ENCODE measurements at regions not wholly inside any gene's neighbourhood (a gene's known extent, or its start where the extent isn't known, plus 50 kb on each side); places are given as distances from the start of the nearest gene placed in this dataset.
A peak's percentile ranks its signal among the peaks of the same experiment; 100 is the strongest.

DNA sequence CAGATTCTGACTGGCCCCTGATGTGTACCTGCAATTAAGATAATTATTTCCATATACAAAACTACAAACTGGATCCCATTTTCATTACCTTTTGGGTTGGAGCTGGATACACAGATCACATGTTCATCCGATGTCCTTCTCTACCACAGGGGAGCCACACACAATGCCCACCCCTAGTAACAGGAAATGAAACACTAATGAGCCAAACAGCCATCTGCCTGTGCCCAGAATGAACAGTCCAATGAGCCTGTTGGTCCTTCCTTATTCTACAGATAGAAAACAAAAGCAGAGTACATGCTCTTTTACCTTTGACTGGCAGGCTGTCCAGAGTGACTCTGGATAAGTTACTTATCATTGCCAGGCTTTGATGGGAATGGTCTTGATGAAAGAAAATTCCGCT lies 68.6 kb downstream of the SIPA1L2 start:
- Mint-ChIP-seq H3K4me1 (peaks cover 15 to 30% (median 20%) of the 10 kb centered on the region in 3 donors), H3K36me3 (no peaks in the 10 kb centered on the region), H3K27ac (no peak overlapping the region), H3K4me3 (no peak overlapping the region), H3K27me3 (peaks cover 0 to 3% of the 10 kb centered on the region in 2 donors), H3K9me3 (no peaks in the 10 kb centered on the region)
- Histone ChIP-seq H3K27ac (ENCODE audit: low read depth, low read length) (no peak overlapping the region), H3K4me1 (ENCODE audit: insufficient read depth, low read length) (no peaks in the 10 kb centered on the region), H3K9me3 (ENCODE audit: low read length) (no peaks in the 10 kb centered on the region), H3K36me3 (ENCODE audit: insufficient read depth, low read length) (no peaks in the 10 kb centered on the region), H3K4me3 (ENCODE audit: low read length) (no peak overlapping the region), H3K27me3 (ENCODE audit: insufficient read depth, low read length, poor library complexity, severe bottlenecking) (no peaks in the 10 kb centered on the region)
- no peak for DNase-seq
- ChIA-PET CTCF (no interaction called here), POLR2A (no interaction called here)

DNA sequence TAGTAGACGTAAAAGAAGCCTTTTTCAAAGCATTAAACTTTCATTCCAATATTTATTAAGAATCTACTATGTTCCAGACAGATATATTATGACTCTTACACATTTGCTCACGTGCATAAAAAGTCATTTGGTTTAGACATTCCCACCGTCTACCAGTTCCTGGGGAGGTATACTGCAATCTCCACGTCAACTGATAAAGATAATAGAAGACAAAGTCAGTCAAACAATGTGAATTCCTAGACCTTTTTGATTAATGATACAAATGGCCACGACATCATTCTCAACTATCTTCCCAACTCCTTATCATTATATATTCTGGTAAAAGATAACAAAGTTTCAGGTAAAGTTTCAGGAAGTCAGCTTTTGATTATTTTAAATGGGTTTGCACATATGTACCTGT lies 69.0 kb downstream of the SIPA1L2 start:
- H3K27ac ChIP-seq (ENCODE audit: low read depth, low read length): no peak overlapping the region
- ChIA-PET CTCF (no interaction called here), POLR2A (no interaction called here)
- peaks cover 0 to 3% of the 10 kb centered on the region in 2 donors for H3K27me3 Mint-ChIP-seq
- no peaks in the 10 kb centered on the region for H3K36me3 ChIP-seq (ENCODE audit: insufficient read depth, low read length)
- no peaks in the 10 kb centered on the region for H3K27me3 ChIP-seq (ENCODE audit: insufficient read depth, low read length, poor library complexity, severe bottlenecking)
- no peak overlapping the region for H3K4me3 Mint-ChIP-seq
- H3K27ac Mint-ChIP-seq: peak overlapping the region in 1 of 8 donors; percentile 11
- no peaks in the 10 kb centered on the region for H3K9me3 ChIP-seq (ENCODE audit: low read length)
- no peaks in the 10 kb centered on the region for H3K9me3 Mint-ChIP-seq
- H3K36me3 Mint-ChIP-seq: no peaks in the 10 kb centered on the region
- no peak for DNase-seq
- no peaks in the 10 kb centered on the region for H3K4me1 ChIP-seq (ENCODE audit: insufficient read depth, low read length)
- H3K4me1 Mint-ChIP-seq: peaks cover 15 to 30% (median 20%) of the 10 kb centered on the region in 3 donors
- H3K4me3 ChIP-seq (ENCODE audit: low read length): no peak overlapping the region

DNA sequence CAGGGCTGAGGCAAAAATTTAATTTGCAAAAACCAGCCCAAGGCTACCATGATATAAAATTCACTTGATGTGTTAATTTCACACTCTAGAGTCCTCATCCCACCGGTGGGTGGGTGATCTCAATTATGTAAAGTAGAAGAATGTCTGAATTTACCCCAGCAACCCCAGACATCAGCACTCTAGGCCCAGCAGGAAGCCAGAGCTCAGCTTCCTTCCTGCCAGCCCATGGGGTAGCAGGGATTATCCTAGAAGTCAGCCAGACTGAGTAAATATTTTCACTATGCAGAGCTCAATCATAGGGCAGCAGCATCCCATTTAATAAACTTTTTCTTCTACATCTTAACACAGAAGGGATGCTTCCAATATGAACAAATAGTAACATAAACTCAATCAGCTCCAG lies 71.0 kb downstream of the SIPA1L2 start:
- Mint-ChIP-seq H3K27me3 (no peaks in the 10 kb centered on the region), H3K36me3 (no peaks in the 10 kb centered on the region), H3K4me1 (peaks cover 15 to 30% (median 20%) of the 10 kb centered on the region in 3 donors), H3K4me3 (no peak overlapping the region), H3K27ac (peak overlapping the region in 1 of 8 donors; percentile 39), H3K9me3 (no peaks in the 10 kb centered on the region)
- Histone ChIP-seq H3K27ac (ENCODE audit: low read depth, low read length) (no peak overlapping the region), H3K4me3 (ENCODE audit: low read length) (no peak overlapping the region), H3K9me3 (ENCODE audit: low read length) (no peaks in the 10 kb centered on the region), H3K4me1 (ENCODE audit: insufficient read depth, low read length) (no peaks in the 10 kb centered on the region), H3K27me3 (ENCODE audit: insufficient read depth, low read length, poor library complexity, severe bottlenecking) (no peaks in the 10 kb centered on the region), H3K36me3 (ENCODE audit: insufficient read depth, low read length) (no peaks in the 10 kb centered on the region)
- ChIA-PET CTCF (no interaction called here), POLR2A (no interaction called here)
- DNase-seq: no peak

DNA sequence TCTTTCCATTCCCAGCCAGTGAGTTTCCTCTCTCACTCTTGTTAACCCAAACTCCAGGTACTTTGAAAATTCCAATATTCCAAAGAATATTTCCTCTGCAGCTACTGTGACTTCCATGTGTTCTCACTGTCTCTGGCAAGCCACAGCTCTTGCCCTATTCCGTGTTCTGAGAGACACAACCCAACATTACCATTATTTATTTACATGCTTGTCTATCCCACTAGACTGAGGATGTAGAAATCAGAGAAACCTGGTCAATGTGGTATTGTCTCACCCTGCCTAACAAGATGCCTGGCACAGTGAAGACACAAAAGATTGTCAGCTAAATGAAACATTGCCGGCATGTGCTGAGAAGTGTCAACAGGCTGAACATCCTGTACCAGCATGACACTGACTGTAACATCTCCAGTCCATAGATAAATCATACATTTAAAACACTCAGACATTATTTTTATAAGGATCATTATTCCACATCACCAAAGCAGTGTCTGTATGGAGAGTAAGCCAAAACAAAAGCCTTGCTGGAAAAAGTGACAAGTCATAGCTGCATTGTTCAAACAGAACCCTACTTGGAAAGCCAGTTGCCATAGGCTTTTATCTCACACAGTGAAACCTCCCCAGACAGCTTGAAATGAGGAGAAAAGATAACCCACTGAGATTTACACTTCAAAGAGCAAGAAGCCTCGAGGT lies 72.3 kb downstream of the SIPA1L2 start:
- Histone ChIP-seq H3K27ac (ENCODE audit: low read depth, low read length) (no peak overlapping the region), H3K4me1 (ENCODE audit: insufficient read depth, low read length) (no peaks in the 10 kb centered on the region), H3K36me3 (ENCODE audit: insufficient read depth, low read length) (no peaks in the 10 kb centered on the region), H3K27me3 (ENCODE audit: insufficient read depth, low read length, poor library complexity, severe bottlenecking) (no peaks in the 10 kb centered on the region), H3K9me3 (ENCODE audit: low read length) (no peaks in the 10 kb centered on the region), H3K4me3 (ENCODE audit: low read length) (no peak overlapping the region)
- no peaks in the 10 kb centered on the region for H3K9me3 Mint-ChIP-seq
- H3K4me1 Mint-ChIP-seq: peaks cover 15 to 30% (median 19%) of the 10 kb centered on the region in 3 donors
- no peaks in the 10 kb centered on the region for H3K27me3 Mint-ChIP-seq
- no peak overlapping the region for H3K4me3 Mint-ChIP-seq
- ChIA-PET CTCF (no interaction called here), POLR2A (no interaction called here)
- H3K27ac Mint-ChIP-seq: peak overlapping the region in 4 of 8 donors; percentile 1 to 78 (median 24)
- H3K36me3 Mint-ChIP-seq: no peaks in the 10 kb centered on the region
- DNase-seq: no peak

DNA sequence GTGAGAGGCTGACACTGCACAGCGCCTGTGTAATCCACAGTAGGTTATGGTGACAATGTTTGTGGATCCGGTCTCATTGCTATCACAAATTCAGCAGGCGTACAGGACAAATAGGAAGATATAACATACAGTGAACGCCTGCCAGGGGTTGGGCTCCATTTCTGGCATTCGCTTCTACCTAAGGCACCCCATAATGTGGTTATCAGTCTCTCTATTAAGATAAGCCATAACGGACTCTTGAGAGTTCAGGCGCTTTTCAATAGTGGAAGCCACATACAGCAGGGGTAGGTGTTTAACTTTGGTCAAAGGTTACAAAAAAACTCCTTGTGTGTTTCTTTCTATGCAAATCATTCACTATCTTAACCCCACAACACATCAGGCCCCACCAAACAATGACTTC lies 72.8 kb downstream of the SIPA1L2 start:
- no peaks in the 10 kb centered on the region for H3K27me3 ChIP-seq (ENCODE audit: insufficient read depth, low read length, poor library complexity, severe bottlenecking)
- Mint-ChIP-seq H3K27ac (peak overlapping the region in 2 of 8 donors; percentile 43 to 78), H3K9me3 (no peaks in the 10 kb centered on the region), H3K4me3 (no peak overlapping the region), H3K4me1 (peaks cover 15 to 30% (median 19%) of the 10 kb centered on the region in 3 donors), H3K36me3 (no peaks in the 10 kb centered on the region), H3K27me3 (no peaks in the 10 kb centered on the region)
- POLR2A ChIA-PET: no interaction called here
- no peak overlapping the region for H3K27ac ChIP-seq (ENCODE audit: low read depth, low read length)
- H3K9me3 ChIP-seq (ENCODE audit: low read length): no peaks in the 10 kb centered on the region
- no peaks in the 10 kb centered on the region for H3K36me3 ChIP-seq (ENCODE audit: insufficient read depth, low read length)
- CTCF ChIA-PET: interaction anchor here (0.7 kb wide), 1 partner anchor 41 kb away, joined by 3 read pairs; no protein-coding TSS in a partner anchor
- no peak overlapping the region for H3K4me3 ChIP-seq (ENCODE audit: low read length)
- H3K4me1 ChIP-seq (ENCODE audit: insufficient read depth, low read length): no peaks in the 10 kb centered on the region
- no peak for DNase-seq

DNA sequence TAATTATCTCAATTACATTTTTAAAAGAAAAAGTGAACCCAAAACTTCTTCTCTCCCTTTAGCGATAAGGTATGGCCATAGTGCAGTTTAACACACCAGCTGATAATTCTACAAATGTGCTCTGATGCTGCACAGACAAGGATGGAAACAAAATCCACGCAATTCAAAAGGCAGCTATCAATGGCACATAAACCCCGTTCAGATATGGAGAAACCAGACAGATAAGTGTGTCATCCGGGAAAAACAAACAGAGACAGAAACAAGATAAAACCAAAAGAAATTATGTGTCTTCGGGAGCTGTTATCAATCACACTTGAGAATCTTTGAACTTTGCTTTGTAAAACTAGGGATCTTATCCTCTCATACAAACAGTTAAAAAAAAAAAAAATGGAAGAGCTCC lies 73.6 kb downstream of the SIPA1L2 start:
- no peaks in the 10 kb centered on the region for H3K9me3 ChIP-seq (ENCODE audit: low read length)
- H3K4me3 Mint-ChIP-seq: no peak overlapping the region
- no peaks in the 10 kb centered on the region for H3K36me3 Mint-ChIP-seq
- no peaks in the 10 kb centered on the region for H3K27me3 Mint-ChIP-seq
- H3K27me3 ChIP-seq (ENCODE audit: insufficient read depth, low read length, poor library complexity, severe bottlenecking): no peaks in the 10 kb centered on the region
- peaks cover 15 to 30% (median 19%) of the 10 kb centered on the region in 3 donors for H3K4me1 Mint-ChIP-seq
- H3K9me3 Mint-ChIP-seq: no peaks in the 10 kb centered on the region
- DNase-seq: no peak
- no peaks in the 10 kb centered on the region for H3K4me1 ChIP-seq (ENCODE audit: insufficient read depth, low read length)
- H3K36me3 ChIP-seq (ENCODE audit: insufficient read depth, low read length): no peaks in the 10 kb centered on the region
- POLR2A ChIA-PET: no interaction called here
- CTCF ChIA-PET: interaction anchor here (0.7 kb wide), 1 partner anchor 42 kb away, joined by 3 read pairs; no protein-coding TSS in a partner anchor
- H3K4me3 ChIP-seq (ENCODE audit: low read length): no peak overlapping the region
- no peak overlapping the region for H3K27ac ChIP-seq (ENCODE audit: low read depth, low read length)
- no peak overlapping the region for H3K27ac Mint-ChIP-seq

DNA sequence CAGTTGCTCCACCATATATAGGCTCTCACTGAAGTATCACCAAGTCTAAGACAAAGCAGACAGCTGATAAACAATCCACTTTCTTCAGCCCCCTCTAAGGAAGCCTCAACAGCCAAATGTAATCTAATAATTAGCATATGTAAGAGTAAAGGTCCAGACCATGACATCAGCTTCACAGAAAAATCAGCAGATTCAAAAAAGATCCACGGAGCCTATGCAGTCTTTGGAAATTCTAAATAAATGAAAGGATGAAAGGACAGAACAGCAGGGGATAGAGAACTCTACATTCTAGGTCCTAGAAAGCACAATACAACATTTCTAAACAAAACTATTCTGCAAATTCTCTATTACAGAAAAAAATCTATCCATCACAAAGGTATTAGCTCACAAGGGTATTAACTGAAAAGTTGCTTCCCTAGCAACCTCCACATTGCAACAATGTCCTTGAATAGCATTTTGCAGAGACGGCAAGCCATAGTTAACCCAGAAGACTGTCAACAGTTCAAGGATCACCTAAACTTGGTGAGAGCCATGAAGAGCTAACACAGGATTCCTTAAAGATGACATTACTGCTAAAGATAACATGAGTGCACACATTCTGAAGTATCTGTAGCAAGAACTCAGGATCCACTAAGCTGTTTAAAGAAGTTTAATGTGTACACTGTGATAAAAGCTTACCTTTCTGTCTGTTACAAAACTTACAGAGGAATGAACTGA lies 74.3 kb downstream of the SIPA1L2 start:
- no peak overlapping the region for H3K4me3 ChIP-seq (ENCODE audit: low read length)
- no peaks in the 10 kb centered on the region for H3K9me3 ChIP-seq (ENCODE audit: low read length)
- Mint-ChIP-seq H3K27ac (no peak overlapping the region), H3K27me3 (no peaks in the 10 kb centered on the region), H3K4me3 (no peak overlapping the region), H3K9me3 (no peaks in the 10 kb centered on the region), H3K36me3 (no peaks in the 10 kb centered on the region), H3K4me1 (peaks cover 15 to 30% (median 19%) of the 10 kb centered on the region in 3 donors)
- no peaks in the 10 kb centered on the region for H3K27me3 ChIP-seq (ENCODE audit: insufficient read depth, low read length, poor library complexity, severe bottlenecking)
- DNase-seq: no peak
- CTCF ChIA-PET: no interaction called here
- no peaks in the 10 kb centered on the region for H3K4me1 ChIP-seq (ENCODE audit: insufficient read depth, low read length)
- no peak overlapping the region for H3K27ac ChIP-seq (ENCODE audit: low read depth, low read length)
- no peaks in the 10 kb centered on the region for H3K36me3 ChIP-seq (ENCODE audit: insufficient read depth, low read length)
- POLR2A ChIA-PET: no interaction called here

DNA sequence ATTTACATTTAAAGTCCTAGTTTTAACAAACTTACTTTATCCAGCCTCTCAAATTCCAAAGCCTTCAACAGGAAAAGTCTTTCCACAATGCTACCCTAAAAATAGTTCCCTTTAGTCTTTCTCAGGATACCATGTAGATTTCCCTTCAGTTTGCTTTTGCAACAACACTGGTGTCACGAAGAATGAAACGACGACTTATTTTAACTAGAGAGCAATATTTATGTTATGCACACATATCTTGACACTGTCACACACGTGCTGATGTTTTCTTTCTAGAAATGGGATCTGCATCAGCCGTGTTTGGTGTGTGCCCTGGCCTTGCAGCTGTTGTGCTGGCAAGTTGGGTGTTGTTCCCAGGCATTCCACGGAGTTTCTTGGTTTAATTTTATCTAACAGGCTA lies 75.5 kb downstream of the SIPA1L2 start:
- H3K36me3 ChIP-seq (ENCODE audit: insufficient read depth, low read length): no peaks in the 10 kb centered on the region
- no peak overlapping the region for H3K27ac Mint-ChIP-seq
- peaks cover 0 to 7% of the 10 kb centered on the region in 2 donors for H3K27me3 Mint-ChIP-seq
- H3K9me3 ChIP-seq (ENCODE audit: low read length): no peaks in the 10 kb centered on the region
- no peak overlapping the region for H3K4me3 Mint-ChIP-seq
- no peaks in the 10 kb centered on the region for H3K27me3 ChIP-seq (ENCODE audit: insufficient read depth, low read length, poor library complexity, severe bottlenecking)
- no peaks in the 10 kb centered on the region for H3K4me1 ChIP-seq (ENCODE audit: insufficient read depth, low read length)
- DNase-seq: no peak
- H3K4me1 Mint-ChIP-seq: peaks cover 15 to 25% (median 19%) of the 10 kb centered on the region in 3 donors
- POLR2A ChIA-PET: no interaction called here
- CTCF ChIA-PET: no interaction called here
- H3K36me3 Mint-ChIP-seq: no peaks in the 10 kb centered on the region
- no peaks in the 10 kb centered on the region for H3K9me3 Mint-ChIP-seq
- H3K27ac ChIP-seq (ENCODE audit: low read depth, low read length): no peak overlapping the region
- no peak overlapping the region for H3K4me3 ChIP-seq (ENCODE audit: low read length)

Measured in CD8-positive, alpha-beta memory T cell (primary cell).